CMK (cell line): ENCODE measurements at regions not wholly inside any gene's neighbourhood (a gene's known extent, or its start where the extent isn't known, plus 50 kb on each side); places are given as distances from the start of the nearest gene placed in this dataset.
"Not testable (repeated sequence)": the region's sequence is repeated elsewhere in the genome, so short reads cannot be mapped to it uniquely, and the experiment has no call there.

Experiments used
- DNase-seq: peaks from one replicate; pipeline ENCODE4 v3.0.0-alpha.2; 2010; ENCODE audit warnings: low read depth

GRCh38 chr6:112511441-112511840, 164.3 kb downstream of the RFPL4B start:
- no peak for DNase-seq

- DNase-seq, result no peak
Observed at GRCh38 chr6:112513175-112513574, 166.0 kb downstream of the RFPL4B start.

GRCh38 chr6:112522587-112522986, 175.5 kb downstream of the RFPL4B start:
- DNase-seq, result no peak

- DNase-seq, result no peak
Observed at GRCh38 chr6:112524071-112524470, 176.9 kb downstream of the RFPL4B start.

GRCh38 chr6:112525749-112526148, 178.6 kb downstream of the RFPL4B start:
- no peak for DNase-seq

- DNase-seq, result no peak
Observed at GRCh38 chr6:112526594-112526993, 179.5 kb downstream of the RFPL4B start.

GRCh38 chr6:112528306-112528705, 181.2 kb downstream of the RFPL4B start:
- DNase-seq, result not testable (repeated sequence)

GRCh38 chr6:112535816-112536215, 188.7 kb downstream of the RFPL4B start:
- DNase-seq, result no peak

GRCh38 chr6:112539355-112539754, 192.2 kb downstream of the RFPL4B start:
- no peak for DNase-seq

GRCh38 chr6:112541847-112542246, 194.7 kb downstream of the RFPL4B start:
- not testable (repeated sequence) for DNase-seq

GRCh38 chr6:112547321-112548085, 200.4 kb downstream of the RFPL4B start:
- DNase-seq, result not testable (repeated sequence)

- no peak for DNase-seq
Observed at GRCh38 chr6:112549749-112550148, 202.6 kb downstream of the RFPL4B start.

GRCh38 chr6:112557435-112557834, 210.3 kb downstream of the RFPL4B start:
- no peak for DNase-seq

- no peak for DNase-seq
Observed at GRCh38 chr6:112557961-112558360, 210.8 kb downstream of the RFPL4B start.

GRCh38 chr6:112560651-112561050, 213.5 kb downstream of the RFPL4B start:
- no peak for DNase-seq

- DNase-seq, result no peak
Observed at GRCh38 chr6:112562301-112563231, 215.4 kb downstream of the RFPL4B start.

- DNase-seq, result no peak
Observed at GRCh38 chr6:112563368-112563767, 216.2 kb downstream of the RFPL4B start.

GRCh38 chr6:112568066-112568465, 220.9 kb downstream of the RFPL4B start:
- no peak for DNase-seq

GRCh38 chr6:112571488-112572270, 224.5 kb downstream of the RFPL4B start:
- DNase-seq, result no peak

GRCh38 chr6:112574190-112574589, 227.1 kb downstream of the RFPL4B start:
- DNase-seq, result no peak

GRCh38 chr6:112575309-112575834, 228.2 kb downstream of the RFPL4B start:
- no peak for DNase-seq

GRCh38 chr6:112576423-112576822, 229.3 kb downstream of the RFPL4B start:
- DNase-seq, result no peak
